NB4 (cell line): ENCODE measurements at regions not wholly inside any gene's neighbourhood (a gene's known extent, or its start where the extent isn't known, plus 50 kb on each side); places are given as distances from the start of the nearest gene placed in this dataset.

ENCODE experiments used
- MYC ChIP-seq: IDR thresholded peaks from 2 replicates; pipeline ENCODE4 v1.6.1; 2011; ENCODE audit warnings: low read depth, low read length
- POLR2A ChIP-seq: IDR thresholded peaks from 2 replicates; pipeline ENCODE4 v1.6.1; 2011; ENCODE audit warnings: mild to moderate bottlenecking; ENCODE audit not compliant: insufficient read length; ENCODE audit errors: extremely low read depth
- TF ChIP-seq, protein P1 (sequence below): IDR thresholded peaks from one replicate; pipeline ENCODE4 v1.5.1; 2012; ENCODE audit warnings: low read depth, low read length
- TF ChIP-seq, protein P2 (sequence below): IDR thresholded peaks from 2 replicates; pipeline ENCODE4 v1.6.1; 2011; ENCODE audit warnings: low read depth, low read length

DNA sequence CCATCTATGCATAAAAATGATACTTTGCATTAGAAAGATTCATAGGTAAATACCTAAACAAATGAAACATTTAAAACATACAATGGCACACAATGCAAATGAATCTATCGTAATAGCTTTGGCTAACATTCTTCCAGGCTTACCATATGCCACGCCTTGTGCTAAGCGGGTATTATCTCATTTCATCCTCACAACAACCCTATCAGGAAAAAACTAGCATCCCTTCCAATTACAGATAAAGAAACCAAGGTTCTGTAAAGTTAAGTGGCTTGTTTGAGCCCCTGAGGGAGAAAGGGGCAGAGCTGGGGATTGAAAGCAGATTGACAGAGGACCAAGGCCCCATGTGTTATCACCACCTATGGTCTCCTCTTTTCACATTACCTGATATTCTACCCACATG lies 145.4 kb upstream of the ETAA1 start:
- TF ChIP-seq, protein P1, sequence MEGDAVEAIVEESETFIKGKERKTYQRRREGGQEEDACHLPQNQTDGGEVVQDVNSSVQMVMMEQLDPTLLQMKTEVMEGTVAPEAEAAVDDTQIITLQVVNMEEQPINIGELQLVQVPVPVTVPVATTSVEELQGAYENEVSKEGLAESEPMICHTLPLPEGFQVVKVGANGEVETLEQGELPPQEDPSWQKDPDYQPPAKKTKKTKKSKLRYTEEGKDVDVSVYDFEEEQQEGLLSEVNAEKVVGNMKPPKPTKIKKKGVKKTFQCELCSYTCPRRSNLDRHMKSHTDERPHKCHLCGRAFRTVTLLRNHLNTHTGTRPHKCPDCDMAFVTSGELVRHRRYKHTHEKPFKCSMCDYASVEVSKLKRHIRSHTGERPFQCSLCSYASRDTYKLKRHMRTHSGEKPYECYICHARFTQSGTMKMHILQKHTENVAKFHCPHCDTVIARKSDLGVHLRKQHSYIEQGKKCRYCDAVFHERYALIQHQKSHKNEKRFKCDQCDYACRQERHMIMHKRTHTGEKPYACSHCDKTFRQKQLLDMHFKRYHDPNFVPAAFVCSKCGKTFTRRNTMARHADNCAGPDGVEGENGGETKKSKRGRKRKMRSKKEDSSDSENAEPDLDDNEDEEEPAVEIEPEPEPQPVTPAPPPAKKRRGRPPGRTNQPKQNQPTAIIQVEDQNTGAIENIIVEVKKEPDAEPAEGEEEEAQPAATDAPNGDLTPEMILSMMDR: no peak
- no peak for TF ChIP-seq POLR2A
- TF ChIP-seq, protein P2, sequence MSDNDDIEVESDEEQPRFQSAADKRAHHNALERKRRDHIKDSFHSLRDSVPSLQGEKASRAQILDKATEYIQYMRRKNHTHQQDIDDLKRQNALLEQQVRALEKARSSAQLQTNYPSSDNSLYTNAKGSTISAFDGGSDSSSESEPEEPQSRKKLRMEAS: no peak
- TF ChIP-seq MYC: no peak
